Neural cell (in vitro differentiated cells): ENCODE measurements at regions not wholly inside any gene's neighbourhood (a gene's known extent, or its start where the extent isn't known, plus 50 kb on each side); places are given as distances from the start of the nearest gene placed in this dataset.

Experiments used
- CTCF ChIP-seq: fragments of 450-650 bp; IDR thresholded peaks from 2 replicates; pipeline ENCODE4 v1.5.1; 2014; ENCODE audit warnings: antibody characterized with exemption, mild to moderate bottlenecking, moderate library complexity; ENCODE audit not compliant: poor library complexity, severe bottlenecking
- RAD21 ChIP-seq: fragments of 450-650 bp; conservative IDR thresholded peaks from 2 replicates; pipeline ENCODE4 v1.6.1; 2014; ENCODE audit warnings: antibody characterized with exemption, mild to moderate bottlenecking, moderate library complexity
- REST ChIP-seq: IDR thresholded peaks from 2 replicates; pipeline ENCODE4 v1.6.1; 2012; ENCODE audit warnings: borderline replicate concordance

- TF ChIP-seq CTCF (no peak), RAD21 (no peak), REST (no peak)
Measured at GRCh38 chr15:96625256-96625655, 294.8 kb downstream of the NR2F2 start.
